ENCODE measurements at regions not wholly inside any gene's neighbourhood (a gene's known extent, or its start where the extent isn't known, plus 50 kb on each side); places are given as distances from the start of the nearest gene placed in this dataset.
A peak's percentile ranks its signal among the peaks of the same experiment; 100 is the strongest.

- Histone ChIP-seq H3K4me1 (ENCODE audit: control insufficient read depth in 2 of 2, insufficient read depth in 1 of 2, low read depth in 1 of 2, low read length in 2 of 2) (peaks cover 6 to 16% of the 10 kb centered on the region in 2 donors), H2AFZ (ENCODE audit: low read length) (no peak overlapping the region), H3K4ac (ENCODE audit: low read length) (no peak overlapping the region), H3K27ac (replicated peaks; ENCODE audit: low read length) (no peak overlapping the region), H2BK15ac (ENCODE audit: low read length) (no peak overlapping the region), H3K14ac (ENCODE audit: low read length) (no peak overlapping the region), H3K36me3 (replicated peaks in 1 of 2; ENCODE audit: control insufficient read depth in 2 of 2, insufficient read depth in 2 of 2, low read length in 2 of 2) (no peaks in the 10 kb centered on the region), H4K91ac (ENCODE audit: low read depth, low read length, poor library complexity) (no peak overlapping the region), H3K18ac (ENCODE audit: low read length) (peak overlapping the region; percentile 68), H3K79me1 (ENCODE audit: low read depth, low read length) (no peaks in the 10 kb centered on the region), H2BK5ac (ENCODE audit: low read length) (no peak overlapping the region), H3K9me3 (replicated peaks in 1 of 2; ENCODE audit: control insufficient read depth in 2 of 2, insufficient read depth in 1 of 2, low read depth in 1 of 2, low read length in 2 of 2) (no peaks in the 10 kb centered on the region), H3K9ac (ENCODE audit: low read depth, low read length, poor library complexity) (no peak overlapping the region), H2BK120ac (ENCODE audit: low read depth, low read length) (no peak overlapping the region), H3K23ac (ENCODE audit: low read depth, low read length, poor library complexity) (no peak overlapping the region), H4K8ac (ENCODE audit: low read depth, low read length) (no peak overlapping the region), H3K4me3 (ENCODE audit: low read length in 2 of 2) (no peak overlapping the region), H3K27me3 (ENCODE audit: control insufficient read depth in 3 of 3, insufficient read depth in 3 of 3, low read depth in 1 of 3, low read length in 3 of 3) (peaks cover 0 to 14% (median 0%) of the 10 kb centered on the region in 3 experiments), H2AK5ac (ENCODE audit: low read depth, low read length) (no peak overlapping the region), H2BK12ac (ENCODE audit: low read length) (no peak overlapping the region), H3K4me2 (ENCODE audit: insufficient read depth, low read length, poor library complexity, severe bottlenecking) (no peak overlapping the region)
- WGBS, 2 donors (ENCODE audit: extremely low coverage in 2 of 2, insufficient read length in 2 of 2, insufficient replicate concordance in 1 of 2), result no CpG with 5 or more reads among the region's 9 CpGs
- no peak for DNase-seq (ENCODE audit: low spot score)
Measured at GRCh38 chr6:41451039-41451438, 95.1 kb upstream of the FOXP4 start.

GRCh38 chr6:41451515-41452163 is 94.5 kb upstream of the FOXP4 start:
- Histone ChIP-seq H3K14ac (ENCODE audit: low read length) (no peak overlapping the region), H2BK15ac (ENCODE audit: low read length) (no peak overlapping the region), H3K4me2 (ENCODE audit: insufficient read depth, low read length, poor library complexity, severe bottlenecking) (no peak overlapping the region), H4K8ac (ENCODE audit: low read depth, low read length) (no peak overlapping the region), H3K79me1 (ENCODE audit: low read depth, low read length) (no peaks in the 10 kb centered on the region), H3K18ac (ENCODE audit: low read length) (peak overlapping the region; percentile 68), H3K4me1 (ENCODE audit: control insufficient read depth in 2 of 2, insufficient read depth in 1 of 2, low read depth in 1 of 2, low read length in 2 of 2) (peaks cover 10 to 22% of the 10 kb centered on the region in 2 donors), H3K4ac (ENCODE audit: low read length) (no peak overlapping the region), H3K36me3 (replicated peaks in 1 of 2; ENCODE audit: control insufficient read depth in 2 of 2, insufficient read depth in 2 of 2, low read length in 2 of 2) (no peaks in the 10 kb centered on the region), H2BK5ac (ENCODE audit: low read length) (no peak overlapping the region), H2BK120ac (ENCODE audit: low read depth, low read length) (no peak overlapping the region), H3K27me3 (ENCODE audit: control insufficient read depth in 3 of 3, insufficient read depth in 3 of 3, low read depth in 1 of 3, low read length in 3 of 3) (peaks cover 0 to 14% (median 0%) of the 10 kb centered on the region in 3 experiments), H2AFZ (ENCODE audit: low read length) (no peak overlapping the region), H3K4me3 (ENCODE audit: low read length in 2 of 2) (no peak overlapping the region), H2BK12ac (ENCODE audit: low read length) (peak overlapping the region; percentile 64), H3K27ac (replicated peaks; ENCODE audit: low read length) (no peak overlapping the region), H2AK5ac (ENCODE audit: low read depth, low read length) (peak overlapping the region; percentile 9), H4K91ac (ENCODE audit: low read depth, low read length, poor library complexity) (no peak overlapping the region), H3K23ac (ENCODE audit: low read depth, low read length, poor library complexity) (no peak overlapping the region), H3K9ac (ENCODE audit: low read depth, low read length, poor library complexity) (no peak overlapping the region), H3K9me3 (replicated peaks in 1 of 2; ENCODE audit: control insufficient read depth in 2 of 2, insufficient read depth in 1 of 2, low read depth in 1 of 2, low read length in 2 of 2) (no peaks in the 10 kb centered on the region)
- no CpG with 5 or more reads among the region's 22 CpGs for WGBS, 2 donors (ENCODE audit: extremely low coverage in 2 of 2, insufficient read length in 2 of 2, insufficient replicate concordance in 1 of 2)
- DNase-seq (ENCODE audit: low spot score), result no peak

GRCh38 chr6:41452763-41453162 is 93.4 kb upstream of the FOXP4 start:
- Histone ChIP-seq H3K27me3 (ENCODE audit: control insufficient read depth in 3 of 3, insufficient read depth in 3 of 3, low read depth in 1 of 3, low read length in 3 of 3) (peaks cover 0 to 20% (median 0%) of the 10 kb centered on the region in 3 experiments), H3K4me2 (ENCODE audit: insufficient read depth, low read length, poor library complexity, severe bottlenecking) (no peak overlapping the region)

GRCh38 chr6:41453244-41453643 is 92.9 kb upstream of the FOXP4 start:
- WGBS, 2 donors (ENCODE audit: extremely low coverage in 2 of 2, insufficient read length in 2 of 2, insufficient replicate concordance in 1 of 2), result no CpG with 5 or more reads among the region's 13 CpGs
- Histone ChIP-seq H2AK5ac (ENCODE audit: low read depth, low read length) (no peak overlapping the region), H2BK5ac (ENCODE audit: low read length) (no peak overlapping the region), H2BK120ac (ENCODE audit: low read depth, low read length) (peak overlapping the region; percentile 39), H3K79me1 (ENCODE audit: low read depth, low read length) (no peaks in the 10 kb centered on the region), H3K36me3 (replicated peaks in 1 of 2; ENCODE audit: control insufficient read depth in 2 of 2, insufficient read depth in 2 of 2, low read length in 2 of 2) (no peaks in the 10 kb centered on the region), H3K14ac (ENCODE audit: low read length) (no peak overlapping the region), H2AFZ (ENCODE audit: low read length) (no peak overlapping the region), H3K23ac (ENCODE audit: low read depth, low read length, poor library complexity) (no peak overlapping the region), H4K91ac (ENCODE audit: low read depth, low read length, poor library complexity) (no peak overlapping the region), H3K4me1 (ENCODE audit: control insufficient read depth in 2 of 2, insufficient read depth in 1 of 2, low read depth in 1 of 2, low read length in 2 of 2) (peaks cover 14 to 25% of the 10 kb centered on the region in 2 donors), H3K4me2 (ENCODE audit: insufficient read depth, low read length, poor library complexity, severe bottlenecking) (no peak overlapping the region), H3K27ac (replicated peaks; ENCODE audit: low read length) (no peak overlapping the region), H3K4me3 (ENCODE audit: low read length in 2 of 2) (no peak overlapping the region), H2BK12ac (ENCODE audit: low read length) (no peak overlapping the region), H2BK15ac (ENCODE audit: low read length) (no peak overlapping the region), H3K9ac (ENCODE audit: low read depth, low read length, poor library complexity) (no peak overlapping the region), H3K4ac (ENCODE audit: low read length) (no peak overlapping the region), H3K9me3 (replicated peaks in 1 of 2; ENCODE audit: control insufficient read depth in 2 of 2, insufficient read depth in 1 of 2, low read depth in 1 of 2, low read length in 2 of 2) (no peaks in the 10 kb centered on the region), H4K8ac (ENCODE audit: low read depth, low read length) (no peak overlapping the region), H3K18ac (ENCODE audit: low read length) (peak overlapping the region; percentile 61), H3K27me3 (ENCODE audit: control insufficient read depth in 3 of 3, insufficient read depth in 3 of 3, low read depth in 1 of 3, low read length in 3 of 3) (peaks cover 0 to 20% (median 0%) of the 10 kb centered on the region in 3 experiments)
- DNase-seq (ENCODE audit: low spot score), result no peak

More at GRCh38 chr6:41452763-41453162, 93.4 kb upstream of the FOXP4 start:
- H2AK5ac ChIP-seq (ENCODE audit: low read depth, low read length), result no peak overlapping the region
- H4K91ac ChIP-seq (ENCODE audit: low read depth, low read length, poor library complexity), result no peak overlapping the region
- H2BK12ac ChIP-seq (ENCODE audit: low read length), result no peak overlapping the region
- H2BK15ac ChIP-seq (ENCODE audit: low read length), result no peak overlapping the region
- peaks cover 14 to 25% of the 10 kb centered on the region in 2 donors for H3K4me1 ChIP-seq (ENCODE audit: control insufficient read depth in 2 of 2, insufficient read depth in 1 of 2, low read depth in 1 of 2, low read length in 2 of 2)
- no peak overlapping the region for H3K4me3 ChIP-seq (ENCODE audit: low read length in 2 of 2)
- H3K14ac ChIP-seq (ENCODE audit: low read length), result no peak overlapping the region
- no peak overlapping the region for H4K8ac ChIP-seq (ENCODE audit: low read depth, low read length)
- H3K27ac ChIP-seq (replicated peaks; ENCODE audit: low read length), result no peak overlapping the region
- H2AFZ ChIP-seq (ENCODE audit: low read length), result no peak overlapping the region
- H3K23ac ChIP-seq (ENCODE audit: low read depth, low read length, poor library complexity), result no peak overlapping the region
- DNase-seq (ENCODE audit: low spot score), result no peak
- no peaks in the 10 kb centered on the region for H3K79me1 ChIP-seq (ENCODE audit: low read depth, low read length)
- no CpG with 5 or more reads among the region's 4 CpGs for WGBS, 2 donors (ENCODE audit: extremely low coverage in 2 of 2, insufficient read length in 2 of 2, insufficient replicate concordance in 1 of 2)
- no peaks in the 10 kb centered on the region for H3K36me3 ChIP-seq (replicated peaks in 1 of 2; ENCODE audit: control insufficient read depth in 2 of 2, insufficient read depth in 2 of 2, low read length in 2 of 2)
- no peak overlapping the region for H3K4ac ChIP-seq (ENCODE audit: low read length)
- H2BK5ac ChIP-seq (ENCODE audit: low read length), result no peak overlapping the region
- H3K9ac ChIP-seq (ENCODE audit: low read depth, low read length, poor library complexity), result no peak overlapping the region
- H3K9me3 ChIP-seq (replicated peaks in 1 of 2; ENCODE audit: control insufficient read depth in 2 of 2, insufficient read depth in 1 of 2, low read depth in 1 of 2, low read length in 2 of 2), result no peaks in the 10 kb centered on the region
- no peak overlapping the region for H2BK120ac ChIP-seq (ENCODE audit: low read depth, low read length)
- H3K18ac ChIP-seq (ENCODE audit: low read length), result no peak overlapping the region

All from neuronal stem cell (in vitro differentiated cells).